Endothelial cell (in vitro differentiated cells): ENCODE measurements at regions not wholly inside any gene's neighbourhood (a gene's known extent, or its start where the extent isn't known, plus 50 kb on each side); places are given as distances from the start of the nearest gene placed in this dataset.

Experiments
- DNase-seq: peaks from one replicate; pipeline ENCODE4 v3.0.0; 2021; ENCODE audit warnings: low spot score
- H3K27ac Mint-ChIP-seq: one replicate; pipeline ENCODE4 v1.8.0; 2021; ENCODE audit warnings: mixed read lengths, inconsistent platforms; ENCODE audit not compliant: unreplicated experiment
- H3K27me3 Mint-ChIP-seq: one replicate; pipeline ENCODE4 v1.8.0; 2021; ENCODE audit warnings: mild to moderate bottlenecking, moderate library complexity, mixed read lengths, inconsistent platforms; ENCODE audit not compliant: unreplicated experiment
- H3K36me3 Mint-ChIP-seq: one replicate; pipeline ENCODE4 v1.8.0; 2021; ENCODE audit warnings: mild to moderate bottlenecking, low read depth, mixed read lengths, inconsistent platforms; ENCODE audit not compliant: unreplicated experiment
- H3K4me1 Mint-ChIP-seq: one replicate; pipeline ENCODE4 v1.8.0; 2021; ENCODE audit warnings: mild to moderate bottlenecking, mixed read lengths, inconsistent platforms; ENCODE audit not compliant: unreplicated experiment
- H3K4me3 Mint-ChIP-seq: one replicate; pipeline ENCODE4 v1.8.0; 2021; ENCODE audit warnings: mild to moderate bottlenecking, mixed read lengths, inconsistent platforms; ENCODE audit not compliant: unreplicated experiment
- H3K9me3 Mint-ChIP-seq: one replicate; pipeline ENCODE4 v1.8.0; 2021; ENCODE audit warnings: mixed read lengths, inconsistent platforms; ENCODE audit not compliant: unreplicated experiment
- CTCF ChIP-seq: fragments of 200-600 bp; sonication (generic); IDR thresholded peaks from one replicate; pipeline ENCODE4 v1.5.0; 2021; ENCODE audit warnings: antibody characterized with exemption; ENCODE audit not compliant: unreplicated experiment

- peaks cover 2% of the 10 kb centered on the region for H3K27me3 Mint-ChIP-seq
- H3K36me3 Mint-ChIP-seq, result no peaks in the 10 kb centered on the region
- TF ChIP-seq CTCF, result no peak
- no peak overlapping the region for H3K4me3 Mint-ChIP-seq
- no peaks in the 10 kb centered on the region for H3K9me3 Mint-ChIP-seq
- no peak for DNase-seq
- H3K27ac Mint-ChIP-seq, result no peak overlapping the region
- no peaks in the 10 kb centered on the region for H3K4me1 Mint-ChIP-seq
Measured at GRCh38 chr13:85519363-85519762, 279.9 kb downstream of the SLITRK6 start.

- H3K4me1 Mint-ChIP-seq, result no peaks in the 10 kb centered on the region
- H3K4me3 Mint-ChIP-seq, result no peak overlapping the region
- peaks cover 2% of the 10 kb centered on the region for H3K27me3 Mint-ChIP-seq
- no peak overlapping the region for H3K27ac Mint-ChIP-seq
- DNase-seq, result no peak
- H3K9me3 Mint-ChIP-seq, result no peaks in the 10 kb centered on the region
- TF ChIP-seq CTCF, result no peak
- H3K36me3 Mint-ChIP-seq, result no peaks in the 10 kb centered on the region
Measured at GRCh38 chr13:85512421-85512820, 286.8 kb downstream of the SLITRK6 start.

GRCh38 chr13:85509512-85509911, 289.7 kb downstream of the SLITRK6 start:
- Mint-ChIP-seq H3K4me1 (no peaks in the 10 kb centered on the region), H3K4me3 (no peak overlapping the region), H3K9me3 (no peaks in the 10 kb centered on the region), H3K36me3 (no peaks in the 10 kb centered on the region), H3K27me3 (peaks cover 2% of the 10 kb centered on the region), H3K27ac (no peak overlapping the region)
- no peak for DNase-seq
- TF ChIP-seq CTCF, result no peak

- peaks cover 2% of the 10 kb centered on the region for H3K27me3 Mint-ChIP-seq
- H3K4me3 Mint-ChIP-seq, result no peak overlapping the region
- no peak for TF ChIP-seq CTCF
- no peaks in the 10 kb centered on the region for H3K4me1 Mint-ChIP-seq
- DNase-seq, result no peak
- no peak overlapping the region for H3K27ac Mint-ChIP-seq
- no peaks in the 10 kb centered on the region for H3K36me3 Mint-ChIP-seq
- H3K9me3 Mint-ChIP-seq, result no peaks in the 10 kb centered on the region
Measured at GRCh38 chr13:85508683-85509329, 290.4 kb downstream of the SLITRK6 start.

GRCh38 chr13:85503797-85504196, 295.4 kb downstream of the SLITRK6 start:
- Mint-ChIP-seq H3K36me3 (no peaks in the 10 kb centered on the region), H3K27me3 (no peaks in the 10 kb centered on the region), H3K4me3 (no peak overlapping the region), H3K9me3 (no peaks in the 10 kb centered on the region), H3K27ac (no peak overlapping the region), H3K4me1 (no peaks in the 10 kb centered on the region)
- no peak for TF ChIP-seq CTCF
- no peak for DNase-seq
